ENCODE measurements at regions not wholly inside any gene's neighbourhood (a gene's known extent, or its start where the extent isn't known, plus 50 kb on each side); places are given as distances from the start of the nearest gene placed in this dataset.

GRCh38 chr4:188206783-188207182 is 67.5 kb downstream of the TRIML1 start:
- intact Hi-C loops (cut with micrococcal nuclease), result no loop called here
- Histone ChIP-seq H3K79me2 (ENCODE audit: low read length) (no peaks in the 10 kb centered on the region), H4K20me1 (ENCODE audit: low read length) (no peaks in the 10 kb centered on the region), H2AFZ (ENCODE audit: low read length) (no peak overlapping the region), H3F3A (ENCODE audit: low read length, unreplicated experiment) (no peaks in the 10 kb centered on the region), H3K4me3 (ENCODE audit: low read length) (no peak overlapping the region), H3K27ac (ENCODE audit: low read length) (no peak overlapping the region), H3K27me3 (ENCODE audit: low read length) (no peaks in the 10 kb centered on the region), H3K4me1 (ENCODE audit: insufficient read depth, low read length) (no peaks in the 10 kb centered on the region), H3K9me2 (replicated peaks; ENCODE audit: low read length) (no peaks in the 10 kb centered on the region), H3K9ac (ENCODE audit: low read length) (no peak overlapping the region), H3K4me2 (ENCODE audit: low read length) (no peak overlapping the region), H3K9me3 (ENCODE audit: low read length) (no peaks in the 10 kb centered on the region), H3K36me3 (ENCODE audit: low read depth, low read length) (no peaks in the 10 kb centered on the region)
- no peak for DNase-seq
- ATAC-seq, result no peak
- BruUV-seq (replicated peaks), result no TSS peak
- no peak for TF ChIP-seq CTCF (conservative IDR thresholded peaks at IDR 0.05; ENCODE audit: low read depth, low read length)
- TF ChIP-seq EZH2phosphoT487 (IDR thresholded peaks at IDR 0.05; ENCODE audit: borderline replicate concordance, low read length), result no peak
- TF ChIP-seq EZH2 (IDR thresholded peaks at IDR 0.05; ENCODE audit: low read length, unreplicated experiment), result no peak
- POLR2A ChIA-PET (ENCODE audit: unreplicated experiment), result no interaction called here
- CTCF ChIA-PET, result no interaction called here

GRCh38 chr4:188214861-188215260 is 75.6 kb downstream of the TRIML1 start:
- no peak overlapping the region for H3K27ac ChIP-seq (ENCODE audit: low read length)
- no peak for ATAC-seq

GRCh38 chr4:188218392-188218791 is 79.2 kb downstream of the TRIML1 start:
- no peaks in the 10 kb centered on the region for H3K9me3 ChIP-seq (ENCODE audit: low read length)
- TF ChIP-seq EZH2phosphoT487 (IDR thresholded peaks at IDR 0.05; ENCODE audit: borderline replicate concordance, low read length) (no peak), CTCF (conservative IDR thresholded peaks at IDR 0.05; ENCODE audit: low read depth, low read length) (no peak), EZH2 (IDR thresholded peaks at IDR 0.05; ENCODE audit: low read length, unreplicated experiment) (no peak)
- no TSS peak for BruUV-seq (replicated peaks)
- ATAC-seq, result no peak
- H3K4me2 ChIP-seq (ENCODE audit: low read length), result no peak overlapping the region
- no peak for DNase-seq
- no peak overlapping the region for H3K9ac ChIP-seq (ENCODE audit: low read length)
- ChIA-PET POLR2A (ENCODE audit: unreplicated experiment) (no interaction called here), CTCF (no interaction called here)
- H3K9me2 ChIP-seq (replicated peaks; ENCODE audit: low read length), result no peaks in the 10 kb centered on the region
- H3K36me3 ChIP-seq (ENCODE audit: low read depth, low read length), result no peaks in the 10 kb centered on the region
- no peak overlapping the region for H2AFZ ChIP-seq (ENCODE audit: low read length)
- H3K27ac ChIP-seq (ENCODE audit: low read length), result no peak overlapping the region
- no peaks in the 10 kb centered on the region for H3K79me2 ChIP-seq (ENCODE audit: low read length)
- no peak overlapping the region for H3K4me3 ChIP-seq (ENCODE audit: low read length)
- H4K20me1 ChIP-seq (ENCODE audit: low read length), result no peaks in the 10 kb centered on the region
- intact Hi-C loops (cut with micrococcal nuclease), result no loop called here
- H3K27me3 ChIP-seq (ENCODE audit: low read length), result no peaks in the 10 kb centered on the region
- H3K4me1 ChIP-seq (ENCODE audit: insufficient read depth, low read length), result no peaks in the 10 kb centered on the region
- no peaks in the 10 kb centered on the region for H3F3A ChIP-seq (ENCODE audit: low read length, unreplicated experiment)

More at GRCh38 chr4:188214861-188215260, 75.6 kb downstream of the TRIML1 start:
- Histone ChIP-seq H3K27me3 (ENCODE audit: low read length) (no peaks in the 10 kb centered on the region), H2AFZ (ENCODE audit: low read length) (no peak overlapping the region), H3K9ac (ENCODE audit: low read length) (no peak overlapping the region), H3K79me2 (ENCODE audit: low read length) (no peaks in the 10 kb centered on the region), H3F3A (ENCODE audit: low read length, unreplicated experiment) (no peaks in the 10 kb centered on the region), H3K4me2 (ENCODE audit: low read length) (no peak overlapping the region), H4K20me1 (ENCODE audit: low read length) (no peaks in the 10 kb centered on the region), H3K4me1 (ENCODE audit: insufficient read depth, low read length) (no peaks in the 10 kb centered on the region), H3K9me2 (replicated peaks; ENCODE audit: low read length) (no peaks in the 10 kb centered on the region), H3K9me3 (ENCODE audit: low read length) (no peaks in the 10 kb centered on the region), H3K4me3 (ENCODE audit: low read length) (no peak overlapping the region), H3K36me3 (ENCODE audit: low read depth, low read length) (no peaks in the 10 kb centered on the region)
- DNase-seq, result no peak
- no peak for TF ChIP-seq CTCF (conservative IDR thresholded peaks at IDR 0.05; ENCODE audit: low read depth, low read length)
- no peak for TF ChIP-seq EZH2 (IDR thresholded peaks at IDR 0.05; ENCODE audit: low read length, unreplicated experiment)
- no peak for TF ChIP-seq EZH2phosphoT487 (IDR thresholded peaks at IDR 0.05; ENCODE audit: borderline replicate concordance, low read length)
- intact Hi-C loops (cut with micrococcal nuclease), result no loop called here
- ChIA-PET CTCF (no interaction called here), POLR2A (ENCODE audit: unreplicated experiment) (no interaction called here)
- no TSS peak for BruUV-seq (replicated peaks)

Measured in PC-3 (cell line).